H9 (cell line): ENCODE measurements at regions not wholly inside any gene's neighbourhood (a gene's known extent, or its start where the extent isn't known, plus 50 kb on each side); places are given as distances from the start of the nearest gene placed in this dataset.

ENCODE experiments used
- DNase-seq: peaks from one replicate; pipeline ENCODE4 v3.0.0-alpha.2; 2017
- H2AFZ ChIP-seq: one replicate; pipeline ENCODE4 v1.6.1; 2013; ENCODE audit warnings: mild to moderate bottlenecking, low read length, control low read depth, moderate library complexity
- H2AK5ac ChIP-seq: 2 replicates; pipeline ENCODE4 v1.6.1; 2013; ENCODE audit warnings: low read length, control low read depth, mixed read lengths; ENCODE audit not compliant: insufficient read length
- H2BK120ac ChIP-seq: one replicate; pipeline ENCODE4 v1.6.1; 2013; ENCODE audit warnings: low read depth, mild to moderate bottlenecking, low read length, control low read depth, inconsistent platforms; ENCODE audit not compliant: poor library complexity, severe bottlenecking
- H2BK12ac ChIP-seq: 2 replicates; pipeline ENCODE4 v1.6.1; 2013; ENCODE audit warnings: low read length, control low read depth, mixed read lengths, low read depth; ENCODE audit not compliant: insufficient read length
- H2BK15ac ChIP-seq: 2 replicates; pipeline ENCODE4 v1.6.1; 2013; ENCODE audit warnings: low read depth, low read length, control low read depth
- H2BK20ac ChIP-seq: one replicate; pipeline ENCODE4 v1.6.1; 2013; ENCODE audit warnings: low read depth, mild to moderate bottlenecking, low read length, control low read depth, inconsistent platforms; ENCODE audit not compliant: poor library complexity, severe bottlenecking
- H2BK5ac ChIP-seq: 2 replicates; pipeline ENCODE4 v1.6.1; 2013; ENCODE audit warnings: low read length, control low read depth, mixed read lengths; ENCODE audit not compliant: insufficient read length
- H3K14ac ChIP-seq: 2 replicates; pipeline ENCODE4 v1.6.1; 2013; ENCODE audit warnings: low read length, control low read depth; ENCODE audit not compliant: insufficient read depth
- H3K18ac ChIP-seq: 2 replicates; pipeline ENCODE4 v1.6.1; 2013; ENCODE audit warnings: low read depth, mild to moderate bottlenecking, mixed read lengths, low read length, control low read depth; ENCODE audit not compliant: insufficient read length
- H3K23ac ChIP-seq: 2 replicates; pipeline ENCODE4 v1.6.1; 2013; ENCODE audit warnings: low read length, control low read depth, mixed read lengths, low read depth; ENCODE audit not compliant: insufficient read length
- H3K23me2 ChIP-seq: 2 replicates; pipeline ENCODE4 v1.6.1; 2013; ENCODE audit warnings: low read depth, mild to moderate bottlenecking, mixed read lengths, low read length, control low read depth; ENCODE audit not compliant: insufficient read length, poor library complexity, severe bottlenecking
- H3K27ac ChIP-seq: 2 replicates; pipeline ENCODE4 v1.5.1; 2013; ENCODE audit warnings: low read length, control low read depth, mixed read lengths, low read depth; ENCODE audit not compliant: insufficient read length
- H3K27me3 ChIP-seq: 2 replicates; pipeline ENCODE4 v1.6.1; 2013; ENCODE audit warnings: low read length, control low read depth, inconsistent platforms; ENCODE audit not compliant: insufficient read depth
- H3K4ac ChIP-seq: 2 replicates; pipeline ENCODE4 v1.6.1; 2013; ENCODE audit warnings: low read depth, mild to moderate bottlenecking, control low read depth, inconsistent platforms, low read length, moderate library complexity
- H3K4me1 ChIP-seq: 2 replicates; pipeline ENCODE4 v1.6.1; 2013; ENCODE audit warnings: low read length, control low read depth, inconsistent platforms; ENCODE audit not compliant: insufficient read depth
- H3K4me2 ChIP-seq: 2 replicates; pipeline ENCODE4 v1.6.1; 2013; ENCODE audit warnings: low read length, control low read depth, mixed read lengths; ENCODE audit not compliant: insufficient read length, insufficient read depth
- H3K56ac ChIP-seq: 2 replicates; pipeline ENCODE4 v1.6.1; 2013; ENCODE audit warnings: low read depth, mild to moderate bottlenecking, mixed read lengths, low read length, control low read depth; ENCODE audit not compliant: insufficient read length
- H3K79me1 ChIP-seq: 2 replicates; pipeline ENCODE4 v1.6.1; 2013; ENCODE audit warnings: low read depth, mild to moderate bottlenecking, moderate library complexity, low read length, control low read depth, inconsistent platforms; ENCODE audit not compliant: insufficient read depth, poor library complexity, severe bottlenecking
- H3K79me2 ChIP-seq: 2 replicates; pipeline ENCODE4 v1.6.1; 2013; ENCODE audit warnings: low read length, control low read depth, inconsistent platforms; ENCODE audit not compliant: insufficient read depth
- H3K9ac ChIP-seq: 2 replicates; pipeline ENCODE4 v1.6.1; 2013; ENCODE audit warnings: low read length, control low read depth, mixed read lengths; ENCODE audit not compliant: insufficient read length; ENCODE audit errors: extremely low read depth
- H3K9me3 ChIP-seq: one replicate; pipeline ENCODE4 v1.6.1; 2013; ENCODE audit warnings: low read depth, low read length, inconsistent platforms; ENCODE audit not compliant: control insufficient read depth
- H3T11ph ChIP-seq: one replicate; pipeline ENCODE4 v1.6.1; 2013; ENCODE audit warnings: mild to moderate bottlenecking, low read length, control low read depth, inconsistent platforms
- H4K20me1 ChIP-seq: one replicate; pipeline ENCODE4 v1.6.1; 2013; ENCODE audit not compliant: control insufficient read depth, insufficient read length, insufficient read depth
- H4K5ac ChIP-seq: 2 replicates; pipeline ENCODE4 v1.6.1; 2013; ENCODE audit warnings: low read depth, mild to moderate bottlenecking, mixed read lengths, low read length, control low read depth; ENCODE audit not compliant: insufficient read length
- H4K8ac ChIP-seq: replicated peaks from 2 replicates; pipeline ENCODE4 v1.6.1; 2013; ENCODE audit warnings: low read length, control low read depth, mixed read lengths, low read depth; ENCODE audit not compliant: insufficient read length
- H4K91ac ChIP-seq: 2 replicates; pipeline ENCODE4 v1.6.1; 2013; ENCODE audit warnings: low read depth, mild to moderate bottlenecking, moderate library complexity, mixed read lengths, low read length, control low read depth; ENCODE audit not compliant: insufficient read length
- H3K27ac Mint-ChIP-seq, 3 experiments: 2 replicates in 2 of 3; 3 replicates in 1 of 3; pipeline ENCODE4 v1.8.0; 2020 to 2021; ENCODE audit warnings: mixed read lengths in 3 of 3, mild to moderate bottlenecking in 1 of 3, moderate library complexity in 1 of 3
- H3K27me3 Mint-ChIP-seq: 2 replicates; pipeline ENCODE4 v1.8.0; 2021; ENCODE audit warnings: low read depth, mild to moderate bottlenecking, moderate library complexity, mixed read lengths
- H3K36me3 Mint-ChIP-seq, 3 experiments: 2 replicates in 2 of 3; 3 replicates in 1 of 3; pipeline ENCODE4 v1.8.0; 2020 to 2021; ENCODE audit warnings: low read depth in 3 of 3, mixed read lengths in 3 of 3; ENCODE audit not compliant: insufficient read depth in 1 of 3
- H3K4me1 Mint-ChIP-seq, 2 experiments: 2 replicates each; pipeline ENCODE4 v1.8.0; 2020; ENCODE audit warnings: mixed read lengths in 2 of 2
- H3K4me3 Mint-ChIP-seq, 2 experiments: 2 replicates in 1 of 2; 3 replicates in 1 of 2; pipeline ENCODE4 v1.8.0; 2020 to 2021; ENCODE audit warnings: mild to moderate bottlenecking in 2 of 2, mixed read lengths in 2 of 2, moderate library complexity in 1 of 2
- H3K9me3 Mint-ChIP-seq, 2 experiments: 2 replicates in 1 of 2; 3 replicates in 1 of 2; pipeline ENCODE4 v1.8.0; 2020; ENCODE audit warnings: mild to moderate bottlenecking in 2 of 2, mixed read lengths in 2 of 2, moderate library complexity in 1 of 2
- CTCF ChIP-seq: fragments of 200-600 bp; sonication (generic); conservative IDR thresholded peaks from 3 replicates; pipeline ENCODE4 v1.8.0; 2021; ENCODE audit warnings: antibody characterized with exemption, mild to moderate bottlenecking
- whole genome bisulfite sequencing: extraction: QIAGEN DNeasy Blood & Tissue Kit; methylation state at CpG from one replicate; pipeline ENCODE4 v1.1.7; 2013; ENCODE audit warnings: missing lambda C conversion rate, low lambda C conversion rate, mixed read lengths; ENCODE audit not compliant: insufficient read length; ENCODE audit errors: extremely low coverage; 5-methylcytosine and 5-hydroxymethylcytosine counted together

DNA sequence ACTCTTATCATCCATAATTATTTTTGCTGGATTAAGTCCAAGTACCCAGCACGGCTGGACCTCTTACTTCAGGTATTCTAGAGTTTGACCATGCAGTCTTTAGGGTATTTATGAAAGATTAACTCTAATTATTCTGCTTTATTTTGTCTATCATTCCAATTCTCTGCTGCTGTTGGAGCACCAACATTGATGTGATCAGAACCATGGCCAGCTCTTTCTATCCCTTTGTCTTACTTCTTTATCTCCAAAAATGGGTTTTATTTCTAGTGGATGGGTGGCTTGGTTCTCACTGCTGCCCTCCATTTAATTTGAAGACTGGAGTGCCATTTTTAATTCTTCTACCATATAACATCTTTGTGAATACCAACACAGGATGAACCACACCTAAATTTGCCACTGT lies 704.3 kb downstream of the FRK start:
- H3K27me3 ChIP-seq, result no peaks in the 10 kb centered on the region
- no peaks in the 10 kb centered on the region for H3K23me2 ChIP-seq
- H3K4me1 ChIP-seq, result no peaks in the 10 kb centered on the region
- no peak overlapping the region for H4K5ac ChIP-seq
- Mint-ChIP-seq H3K27me3 (no peaks in the 10 kb centered on the region), H3K9me3 (no peaks in the 10 kb centered on the region), H3K27ac (no peak overlapping the region), H3K4me3 (no peak overlapping the region), H3K36me3 (no peaks in the 10 kb centered on the region), H3K4me1 (peaks cover 3 to 5% of the 10 kb centered on the region in 2 experiments)
- no peak overlapping the region for H3K14ac ChIP-seq
- H2BK120ac ChIP-seq, result no peak overlapping the region
- no peak overlapping the region for H3K23ac ChIP-seq
- H2AK5ac ChIP-seq, result no peak overlapping the region
- no peak overlapping the region for H2AFZ ChIP-seq
- no peak overlapping the region for H3K9ac ChIP-seq
- no peak for TF ChIP-seq CTCF
- H3T11ph ChIP-seq, result no peak overlapping the region
- H3K4ac ChIP-seq, result no peak overlapping the region
- no peak overlapping the region for H3K4me2 ChIP-seq
- no peak overlapping the region for H4K8ac ChIP-seq
- no peaks in the 10 kb centered on the region for H4K20me1 ChIP-seq
- H3K27ac ChIP-seq, result no peak overlapping the region
- no peak overlapping the region for H2BK12ac ChIP-seq
- no peak overlapping the region for H3K56ac ChIP-seq
- H2BK5ac ChIP-seq, result no peak overlapping the region
- H3K9me3 ChIP-seq, result no peaks in the 10 kb centered on the region
- H2BK20ac ChIP-seq, result no peak overlapping the region
- DNase-seq, result no peak
- no peak overlapping the region for H3K18ac ChIP-seq
- WGBS, result no CpG with 5 or more reads among the region's 1 CpG
- no peaks in the 10 kb centered on the region for H3K79me1 ChIP-seq
- H3K79me2 ChIP-seq, result no peaks in the 10 kb centered on the region
- no peak overlapping the region for H4K91ac ChIP-seq
- no peak overlapping the region for H2BK15ac ChIP-seq
